Activated CD4-positive, alpha-beta memory T cell treated with anti-CD3 and anti-CD28 coated beads, Interleukin-2, amount 10 ng/mL, durations not matched to agents 7 days and 5 days (primary cell): ENCODE measurements at regions not wholly inside any gene's neighbourhood (a gene's known extent, or its start where the extent isn't known, plus 50 kb on each side); places are given as distances from the start of the nearest gene placed in this dataset.
"Not testable (repeated sequence)": the region's sequence is repeated elsewhere in the genome, so short reads cannot be mapped to it uniquely, and the experiment has no call there.

ENCODE experiments used
- CTCF ChIA-PET: fragments of 350-600 bp; sonication (Branson Sonifier 250); formaldehyde crosslinking; loops from one replicate; lab custom pipeline; 2021; ENCODE audit warnings: antibody characterized with exemption, inconsistent platforms; lab: Charles Lee
- POLR2A ChIA-PET: fragments of 350-600 bp; sonication (Branson Sonifier 250); formaldehyde crosslinking; loops from one replicate; lab custom pipeline; 2021; ENCODE audit warnings: antibody characterized with exemption; lab: Charles Lee
- DNase-seq: peaks from one replicate; pipeline ENCODE4 v3.0.0-alpha.2; 2020
- H3K27ac Mint-ChIP-seq: one replicate; pipeline ENCODE4 v1.8.0; 2021; ENCODE audit warnings: mild to moderate bottlenecking, mixed read lengths
- H3K27me3 Mint-ChIP-seq: one replicate; pipeline ENCODE4 v1.8.0; 2021; ENCODE audit warnings: mixed read lengths
- H3K36me3 Mint-ChIP-seq: one replicate; pipeline ENCODE4 v1.8.0; 2021; ENCODE audit warnings: low read depth, mixed read lengths
- H3K4me1 Mint-ChIP-seq: one replicate; pipeline ENCODE4 v1.8.0; 2021; ENCODE audit warnings: mixed read lengths
- H3K4me3 Mint-ChIP-seq: one replicate; pipeline ENCODE4 v1.8.0; 2021; ENCODE audit warnings: mild to moderate bottlenecking, mixed read lengths
- H3K9me3 Mint-ChIP-seq: one replicate; pipeline ENCODE4 v1.8.0; 2021; ENCODE audit warnings: mixed read lengths

DNA sequence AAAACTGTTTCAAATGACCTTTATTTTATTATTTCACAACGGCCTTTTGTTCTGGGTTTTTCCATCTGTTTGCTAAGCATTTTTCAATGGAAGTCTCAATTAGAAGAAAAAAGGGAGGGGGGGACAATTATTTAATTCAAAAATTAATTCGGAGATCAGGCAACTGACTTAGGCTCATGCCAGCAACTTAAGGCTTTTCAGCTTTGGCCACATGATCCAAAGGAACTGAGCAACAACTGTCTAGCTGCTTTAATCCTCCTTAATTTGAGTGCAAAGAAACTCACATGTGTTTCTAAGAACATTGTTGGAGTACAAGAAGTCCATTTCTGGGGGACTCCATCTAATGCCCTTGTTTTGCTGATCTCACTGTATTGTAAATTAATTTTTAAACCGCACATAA lies 188.0 kb downstream of the EXOC5 start:
- H3K4me1 Mint-ChIP-seq, result no peaks in the 10 kb centered on the region
- no peak overlapping the region for H3K4me3 Mint-ChIP-seq
- no peak overlapping the region for H3K27ac Mint-ChIP-seq
- H3K27me3 Mint-ChIP-seq, result peaks cover 8% of the 10 kb centered on the region
- H3K36me3 Mint-ChIP-seq, result no peaks in the 10 kb centered on the region
- no peaks in the 10 kb centered on the region for H3K9me3 Mint-ChIP-seq
- DNase-seq, result no peak
- CTCF ChIA-PET, result no interaction called here
- POLR2A ChIA-PET, result no interaction called here

GRCh38 chr14:57078054-57078453 lies 190.7 kb downstream of the EXOC5 start:
- ChIA-PET POLR2A (no interaction called here), CTCF (no interaction called here)
- Mint-ChIP-seq H3K9me3 (no peaks in the 10 kb centered on the region), H3K27me3 (peaks cover 15% of the 10 kb centered on the region), H3K4me3 (no peak overlapping the region), H3K27ac (no peak overlapping the region), H3K36me3 (no peaks in the 10 kb centered on the region), H3K4me1 (no peaks in the 10 kb centered on the region)
- no peak for DNase-seq

DNA sequence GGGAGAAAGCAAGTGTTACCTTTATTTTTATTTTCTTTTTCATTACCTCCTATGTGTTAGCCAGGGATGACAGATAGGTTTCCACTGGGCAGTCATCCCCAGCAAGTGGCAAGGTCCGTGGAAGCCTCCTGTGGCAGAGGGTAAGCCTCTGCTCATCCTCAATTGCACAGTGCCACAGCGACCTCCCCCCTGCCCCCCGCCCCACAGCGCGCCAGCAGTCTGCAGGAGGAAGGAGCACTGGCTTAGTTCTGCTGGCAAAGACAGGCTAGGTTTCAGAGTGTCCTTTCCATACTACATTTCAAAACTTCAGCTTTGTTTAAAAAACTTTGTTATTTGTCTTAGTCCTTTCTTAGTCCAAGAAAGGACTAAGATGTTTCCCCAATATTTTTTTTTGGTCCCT lies 194.7 kb downstream of the EXOC5 start:
- Mint-ChIP-seq H3K36me3 (no peaks in the 10 kb centered on the region), H3K9me3 (no peaks in the 10 kb centered on the region), H3K27me3 (peaks cover 19% of the 10 kb centered on the region), H3K4me3 (no peak overlapping the region), H3K27ac (no peak overlapping the region), H3K4me1 (no peaks in the 10 kb centered on the region)
- ChIA-PET POLR2A (no interaction called here), CTCF (no interaction called here)
- DNase-seq, result no peak

DNA sequence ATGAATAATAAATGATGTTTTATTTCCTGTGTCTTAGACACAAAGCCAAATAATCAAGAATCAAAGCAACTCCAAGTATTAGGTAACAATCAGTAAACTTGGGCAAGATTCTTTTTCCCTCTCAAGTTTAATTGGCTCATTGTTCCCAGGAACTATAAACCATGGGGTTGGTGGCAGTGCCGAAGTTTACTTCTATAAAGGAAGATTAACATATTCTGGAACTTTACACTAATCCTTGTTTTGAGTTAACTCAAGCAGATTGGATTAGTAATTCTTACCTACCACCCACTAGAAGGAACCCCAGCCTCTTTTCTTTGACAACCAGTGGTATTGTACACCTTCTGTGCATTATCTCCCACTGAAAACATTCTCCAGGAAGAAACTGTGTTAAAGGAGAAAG lies 197.1 kb downstream of the EXOC5 start:
- Mint-ChIP-seq H3K4me3 (no peak overlapping the region), H3K27me3 (peaks cover 29% of the 10 kb centered on the region), H3K4me1 (no peaks in the 10 kb centered on the region), H3K27ac (no peak overlapping the region), H3K36me3 (no peaks in the 10 kb centered on the region), H3K9me3 (no peaks in the 10 kb centered on the region)
- DNase-seq, result no peak
- POLR2A ChIA-PET, result no interaction called here
- CTCF ChIA-PET, result no interaction called here

GRCh38 chr14:57069702-57070101 lies 199.0 kb downstream of the EXOC5 start:
- CTCF ChIA-PET, result no interaction called here

DNA sequence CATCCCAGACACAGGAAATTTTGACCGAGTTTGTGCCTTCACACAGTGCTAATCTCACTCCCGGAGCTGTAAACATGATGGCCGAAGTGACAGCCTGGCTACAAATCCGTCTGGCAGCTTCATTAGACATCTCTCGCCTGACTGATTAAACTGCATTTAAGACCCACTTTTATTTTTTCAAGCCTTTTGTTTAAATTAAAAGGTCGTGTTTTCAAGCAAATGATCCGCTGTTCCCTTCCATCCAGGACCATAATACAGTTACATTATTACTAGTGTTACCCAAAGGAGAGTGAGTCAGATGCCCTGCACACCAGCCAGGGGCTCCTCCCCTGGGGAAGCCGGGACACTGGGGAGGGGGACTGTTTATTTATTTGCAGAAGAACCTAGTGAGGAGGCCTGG lies 200.2 kb downstream of the EXOC5 start:
- Mint-ChIP-seq H3K9me3 (no peaks in the 10 kb centered on the region), H3K27ac (no peak overlapping the region), H3K36me3 (no peaks in the 10 kb centered on the region), H3K27me3 (peaks cover 24% of the 10 kb centered on the region), H3K4me1 (no peaks in the 10 kb centered on the region), H3K4me3 (no peak overlapping the region)
- ChIA-PET CTCF (no interaction called here), POLR2A (no interaction called here)
- no peak for DNase-seq

More at GRCh38 chr14:57069702-57070101, 199.0 kb downstream of the EXOC5 start:
- no peak for DNase-seq
- Mint-ChIP-seq H3K36me3 (no peaks in the 10 kb centered on the region), H3K27me3 (peaks cover 29% of the 10 kb centered on the region), H3K4me3 (no peak overlapping the region), H3K4me1 (no peaks in the 10 kb centered on the region), H3K9me3 (no peaks in the 10 kb centered on the region), H3K27ac (no peak overlapping the region)
- POLR2A ChIA-PET, result no interaction called here

GRCh38 chr14:57066887-57067513 lies 201.7 kb downstream of the EXOC5 start:
- no peaks in the 10 kb centered on the region for H3K36me3 Mint-ChIP-seq
- H3K4me1 Mint-ChIP-seq, result no peaks in the 10 kb centered on the region
- H3K27me3 Mint-ChIP-seq, result peaks cover 22% of the 10 kb centered on the region
- no peaks in the 10 kb centered on the region for H3K9me3 Mint-ChIP-seq
- H3K27ac Mint-ChIP-seq, result no peak overlapping the region
- CTCF ChIA-PET, result interaction anchor here (1.0 kb wide), 1 partner anchor 576 kb away, joined by 3 read pairs; no protein-coding TSS in a partner anchor
- POLR2A ChIA-PET, result no interaction called here
- DNase-seq, result peak; percentile 38
- H3K4me3 Mint-ChIP-seq, result no peak overlapping the region

DNA sequence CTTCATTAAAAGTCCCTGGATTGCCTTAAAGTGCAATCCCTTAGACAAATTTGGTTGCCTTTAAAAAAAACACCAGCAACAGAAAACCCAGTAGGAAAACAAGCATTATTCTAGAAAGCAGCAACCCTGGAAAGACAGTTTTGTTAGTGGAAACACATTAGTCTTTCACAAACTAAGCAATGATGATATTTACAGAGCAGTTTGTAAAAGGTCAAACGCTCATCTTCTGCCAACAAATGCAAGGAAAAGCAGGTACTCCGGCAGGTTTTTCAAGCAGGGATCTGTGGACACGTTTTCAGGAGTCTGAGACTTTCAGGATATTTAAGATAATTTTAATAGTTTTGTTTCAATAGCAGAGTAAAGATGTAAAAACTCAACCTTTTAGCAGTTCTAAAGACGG lies 202.2 kb downstream of the EXOC5 start:
- Mint-ChIP-seq H3K27ac (no peak overlapping the region), H3K4me1 (peaks cover 2% of the 10 kb centered on the region), H3K27me3 (peaks cover 22% of the 10 kb centered on the region), H3K36me3 (no peaks in the 10 kb centered on the region), H3K4me3 (no peak overlapping the region), H3K9me3 (no peaks in the 10 kb centered on the region)
- DNase-seq, result no peak
- CTCF ChIA-PET, result interaction anchor here (1.1 kb wide), 1 partner anchor 13 kb away, joined by 3 read pairs; no protein-coding TSS in a partner anchor
- POLR2A ChIA-PET, result no interaction called here

DNA sequence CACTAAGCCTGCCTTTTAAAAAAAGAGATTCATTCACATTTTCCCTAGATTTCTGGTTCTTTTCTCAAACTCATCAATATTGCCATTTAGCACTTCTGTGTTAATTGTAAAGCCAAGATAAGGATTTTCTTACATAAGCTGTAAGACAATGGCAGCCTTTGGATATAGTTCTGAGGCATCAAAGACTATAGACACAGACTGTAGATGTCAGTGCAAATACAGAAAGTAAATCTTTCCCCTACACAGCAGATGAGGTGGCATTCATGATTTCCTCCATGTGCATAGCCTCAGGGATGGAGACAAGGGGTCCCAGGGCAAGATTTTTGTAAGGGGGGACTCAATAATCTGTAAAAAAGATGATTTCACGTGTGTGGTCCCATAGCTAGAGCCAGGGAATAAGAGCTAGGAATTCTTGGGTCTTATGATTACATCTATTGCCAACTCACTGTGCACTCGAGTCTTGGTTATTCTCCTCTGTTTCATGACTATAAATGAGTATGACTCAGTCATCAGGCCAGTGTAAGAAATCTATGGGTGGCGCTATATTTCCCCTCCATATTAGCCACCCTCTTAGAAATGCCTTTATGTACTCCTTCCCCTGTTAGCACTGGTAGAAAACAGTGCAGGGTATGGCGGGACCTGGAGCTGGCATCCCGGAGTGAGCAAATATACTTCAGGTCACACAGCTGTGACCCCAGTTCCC lies 207.5 kb downstream of the EXOC5 start:
- Mint-ChIP-seq H3K36me3 (no peaks in the 10 kb centered on the region), H3K27me3 (no peaks in the 10 kb centered on the region), H3K4me3 (no peak overlapping the region), H3K4me1 (peaks cover 23% of the 10 kb centered on the region), H3K27ac (no peak overlapping the region), H3K9me3 (no peaks in the 10 kb centered on the region)
- ChIA-PET POLR2A (no interaction called here), CTCF (no interaction called here)
- DNase-seq, result no peak

- Mint-ChIP-seq H3K27me3 (no peaks in the 10 kb centered on the region), H3K4me3 (no peak overlapping the region), H3K4me1 (peaks cover 23% of the 10 kb centered on the region), H3K36me3 (no peaks in the 10 kb centered on the region), H3K27ac (peak overlapping the region; percentile 7), H3K9me3 (no peaks in the 10 kb centered on the region)
- ChIA-PET POLR2A (no interaction called here), CTCF (no interaction called here)
- peak; percentile 20 for DNase-seq
Observed at GRCh38 chr14:57060276-57060955, 208.3 kb downstream of the EXOC5 start.

- no peaks in the 10 kb centered on the region for H3K36me3 Mint-ChIP-seq
- no peak overlapping the region for H3K4me3 Mint-ChIP-seq
- DNase-seq, result no peak
- H3K27me3 Mint-ChIP-seq, result peaks cover 6% of the 10 kb centered on the region
- CTCF ChIA-PET, result no interaction called here
- H3K27ac Mint-ChIP-seq, result no peak overlapping the region
- H3K4me1 Mint-ChIP-seq, result peaks cover 23% of the 10 kb centered on the region
- H3K9me3 Mint-ChIP-seq, result no peaks in the 10 kb centered on the region
- POLR2A ChIA-PET, result no interaction called here
Observed at GRCh38 chr14:57058319-57058718, 210.4 kb downstream of the EXOC5 start.

DNA sequence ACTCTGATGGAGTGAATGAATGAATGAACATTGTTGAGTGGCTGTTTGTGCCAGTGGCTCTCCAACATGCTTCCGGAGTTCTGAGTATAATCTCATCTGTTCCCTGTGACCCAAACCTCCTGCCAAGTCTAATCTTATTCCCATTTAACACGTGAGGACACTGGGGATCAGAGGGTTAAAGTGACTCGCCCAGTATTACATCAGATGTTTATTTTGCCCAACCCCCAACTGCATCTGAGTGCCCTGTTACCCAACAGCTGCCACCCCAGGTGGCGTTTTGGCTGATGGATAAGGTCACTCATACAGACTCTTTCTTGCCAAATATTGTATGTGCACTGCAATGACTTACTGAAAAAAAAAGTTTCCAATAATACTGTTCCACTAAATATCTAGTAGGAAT lies 210.9 kb downstream of the EXOC5 start:
- no peak overlapping the region for H3K4me3 Mint-ChIP-seq
- H3K36me3 Mint-ChIP-seq, result no peaks in the 10 kb centered on the region
- peaks cover 23% of the 10 kb centered on the region for H3K4me1 Mint-ChIP-seq
- no peak overlapping the region for H3K27ac Mint-ChIP-seq
- DNase-seq, result no peak
- CTCF ChIA-PET, result no interaction called here
- H3K9me3 Mint-ChIP-seq, result no peaks in the 10 kb centered on the region
- POLR2A ChIA-PET, result no interaction called here
- H3K27me3 Mint-ChIP-seq, result peaks cover 6% of the 10 kb centered on the region

GRCh38 chr14:57056522-57056921 lies 212.2 kb downstream of the EXOC5 start:
- CTCF ChIA-PET, H3K9me3 Mint-ChIP-seq: not testable (repeated sequence)

More at GRCh38 chr14:57056522-57056921, 212.2 kb downstream of the EXOC5 start:
- DNase-seq, POLR2A ChIA-PET, H3K27ac Mint-ChIP-seq, H3K4me3 Mint-ChIP-seq, H3K27me3 Mint-ChIP-seq, H3K36me3 Mint-ChIP-seq: not testable (repeated sequence)
- peaks cover 22% of the 10 kb centered on the region for H3K4me1 Mint-ChIP-seq
